HEK293 (cell line): ENCODE measurements at regions not wholly inside any gene's neighbourhood (a gene's known extent, or its start where the extent isn't known, plus 50 kb on each side); places are given as distances from the start of the nearest gene placed in this dataset.

Source experiments
- CTCF ChIA-PET: fragments of 350-600 bp; formaldehyde crosslinking; extraction: SDS; loops from one replicate; lab custom pipeline; 2021; ENCODE audit warnings: antibody characterized with exemption; lab: Yijun Ruan, JAX
- POLR2A ChIA-PET: fragments of 300-600 bp; formaldehyde crosslinking; extraction: SDS; loops from one replicate; lab custom pipeline; 2020; ENCODE audit warnings: antibody characterized with exemption, inconsistent platforms; lab: Yijun Ruan, JAX
- H3K27ac ChIP-seq: fragments of 200-500 bp; sonication (Bioruptor generic); 2 replicates; pipeline ENCODE4 v1.5.1; 2014; ENCODE audit warnings: low read depth, low read length, control low read depth, inconsistent platforms; ENCODE audit errors: extremely low read depth
- H3K36me3 ChIP-seq, 2 experiments: fragments of 200-500 bp in 1 of 2; sonication (Bioruptor generic) in 1 of 2; 1 replicate in 1 of 2; 2 replicates in 1 of 2; pipeline ENCODE4 v1.5.1; 2014 to 2017; ENCODE audit warnings: inconsistent platforms in 2 of 2, low read length in 2 of 2; ENCODE audit not compliant: control insufficient read depth in 2 of 2, insufficient read depth in 1 of 2
- H3K4me1 ChIP-seq: fragments of 200-500 bp; sonication (Bioruptor generic); 2 replicates; pipeline ENCODE4 v1.5.1; 2014; ENCODE audit warnings: mild to moderate bottlenecking, low read length, inconsistent platforms; ENCODE audit not compliant: control insufficient read depth, insufficient read depth
- H3K4me3 ChIP-seq: 2 replicates; pipeline ENCODE4 v1.5.1; 2011; ENCODE audit warnings: low read depth, mild to moderate bottlenecking, control low read depth, low read length, moderate library complexity
- H3K9me3 ChIP-seq: fragments of 200-500 bp; sonication (Bioruptor generic); 2 replicates; pipeline ENCODE4 v1.5.1; 2014; ENCODE audit warnings: low read depth, low read length, inconsistent platforms; ENCODE audit not compliant: control insufficient read depth, insufficient read depth
- FEZF1 ChIP-seq: fragments of 450-650 bp; formaldehyde crosslinking; IDR thresholded peaks from 2 replicates; pipeline ENCODE4 v1.5.1; 2016; ENCODE audit warnings: missing biosample characterization, missing genetic modification characterization
- GFI1B ChIP-seq: fragments of 450-650 bp; formaldehyde crosslinking; IDR thresholded peaks from 2 replicates; pipeline ENCODE4 v1.5.1; 2016; ENCODE audit warnings: missing biosample characterization, missing genetic modification characterization
- PRDM6 ChIP-seq: fragments of 450-650 bp; formaldehyde crosslinking; IDR thresholded peaks from 2 replicates; pipeline ENCODE4 v1.5.1; 2017; ENCODE audit warnings: missing biosample characterization, missing genetic modification characterization
- REST ChIP-seq: fragments of 450-650 bp; formaldehyde crosslinking; IDR thresholded peaks from 2 replicates; pipeline ENCODE4 v1.5.1; 2016; ENCODE audit warnings: missing biosample characterization, missing genetic modification characterization
- TRIM28 ChIP-seq: IDR thresholded peaks from 2 replicates; pipeline ENCODE4 v1.6.1; 2011; ENCODE audit warnings: low read length, control low read depth, borderline replicate concordance
- ZBTB20 ChIP-seq: fragments of 450-650 bp; formaldehyde crosslinking; IDR thresholded peaks from 2 replicates; pipeline ENCODE4 v1.5.1; 2016; ENCODE audit warnings: missing biosample characterization, missing genetic modification characterization
- ZBTB48 ChIP-seq: fragments of 450-650 bp; formaldehyde crosslinking; IDR thresholded peaks from 2 replicates; pipeline ENCODE4 v1.5.1; 2016; ENCODE audit warnings: missing biosample characterization, missing genetic modification characterization
- ZEB2 ChIP-seq: fragments of 450-650 bp; formaldehyde crosslinking; IDR thresholded peaks from 2 replicates; pipeline ENCODE4 v1.5.1; 2016; ENCODE audit warnings: missing biosample characterization, missing genetic modification characterization
- ZNF121 ChIP-seq: fragments of 450-650 bp; formaldehyde crosslinking; IDR thresholded peaks from 2 replicates; pipeline ENCODE4 v1.5.1; 2016; ENCODE audit warnings: missing biosample characterization, missing genetic modification characterization
- ZNF19 ChIP-seq: fragments of 450-650 bp; formaldehyde crosslinking; IDR thresholded peaks from 2 replicates; pipeline ENCODE4; 2016; ENCODE audit warnings: missing biosample characterization, missing genetic modification characterization, low read depth
- ZNF211 ChIP-seq: fragments of 450-650 bp; formaldehyde crosslinking; IDR thresholded peaks from 2 replicates; pipeline ENCODE4 v1.5.1; 2016; ENCODE audit warnings: low read depth, missing biosample characterization, missing genetic modification characterization
- ZNF239 ChIP-seq: fragments of 450-650 bp; formaldehyde crosslinking; IDR thresholded peaks from 2 replicates; pipeline ENCODE4 v1.5.1; 2016; ENCODE audit warnings: missing biosample characterization, missing genetic modification characterization
- ZNF335 ChIP-seq: fragments of 450-650 bp; formaldehyde crosslinking; conservative IDR thresholded peaks from 2 replicates; pipeline ENCODE4 v1.5.1; 2016; ENCODE audit warnings: missing biosample characterization, missing genetic modification characterization
- ZNF354C ChIP-seq: fragments of 450-650 bp; formaldehyde crosslinking; IDR thresholded peaks from 2 replicates; pipeline ENCODE4 v1.5.1; 2016; ENCODE audit warnings: missing biosample characterization, missing genetic modification characterization, low read depth, borderline replicate concordance
- ZNF37A ChIP-seq: fragments of 450-650 bp; IDR thresholded peaks from 2 replicates; pipeline ENCODE4 v1.5.1; 2018; ENCODE audit warnings: missing biosample characterization, missing genetic modification characterization
- ZNF48 ChIP-seq: fragments of 450-650 bp; formaldehyde crosslinking; IDR thresholded peaks from 2 replicates; pipeline ENCODE4 v1.5.1; 2016; ENCODE audit warnings: missing biosample characterization, missing genetic modification characterization
- ZNF518A ChIP-seq: fragments of 450-650 bp; formaldehyde crosslinking; conservative IDR thresholded peaks from 2 replicates; pipeline ENCODE4 v1.5.1; 2016; ENCODE audit warnings: low read depth, missing biosample characterization, missing genetic modification characterization
- ZNF529 ChIP-seq: fragments of 450-650 bp; formaldehyde crosslinking; IDR thresholded peaks from 2 replicates; pipeline ENCODE4 v1.5.1; 2017; ENCODE audit warnings: missing genetic modification characterization, missing biosample characterization; ENCODE audit not compliant: insufficient replicate concordance
- ZNF530 ChIP-seq: fragments of 450-650 bp; formaldehyde crosslinking; IDR thresholded peaks from 2 replicates; pipeline ENCODE4 v1.5.1; 2016; ENCODE audit warnings: low read depth, missing biosample characterization, missing genetic modification characterization
- ZNF549 ChIP-seq: fragments of 450-650 bp; IDR thresholded peaks from 2 replicates; pipeline ENCODE4 v1.5.1; 2018; ENCODE audit warnings: missing biosample characterization, missing genetic modification characterization, mild to moderate bottlenecking, inconsistent platforms, moderate library complexity
- ZNF776 ChIP-seq: fragments of 450-650 bp; formaldehyde crosslinking; IDR thresholded peaks from 2 replicates; pipeline ENCODE4 v1.5.0; 2017; ENCODE audit warnings: missing biosample characterization, missing genetic modification characterization, borderline replicate concordance
- ZNF830 ChIP-seq: fragments of 450-650 bp; IDR thresholded peaks from 2 replicates; pipeline ENCODE4 v1.5.0; 2018; ENCODE audit warnings: missing biosample characterization, missing genetic modification characterization, low read depth, mild to moderate bottlenecking, moderate library complexity
- TF ChIP-seq, protein P1 (sequence below): fragments of 450-650 bp; formaldehyde crosslinking; IDR thresholded peaks from 2 replicates; pipeline ENCODE4 v1.5.1; 2016; ENCODE audit warnings: missing biosample characterization, missing genetic modification characterization, low read depth
- TF ChIP-seq, protein P2 (sequence below): fragments of 450-650 bp; formaldehyde crosslinking; IDR thresholded peaks from 2 replicates; pipeline ENCODE4 v1.5.1; 2016; ENCODE audit warnings: missing biosample characterization, missing genetic modification characterization

DNA sequence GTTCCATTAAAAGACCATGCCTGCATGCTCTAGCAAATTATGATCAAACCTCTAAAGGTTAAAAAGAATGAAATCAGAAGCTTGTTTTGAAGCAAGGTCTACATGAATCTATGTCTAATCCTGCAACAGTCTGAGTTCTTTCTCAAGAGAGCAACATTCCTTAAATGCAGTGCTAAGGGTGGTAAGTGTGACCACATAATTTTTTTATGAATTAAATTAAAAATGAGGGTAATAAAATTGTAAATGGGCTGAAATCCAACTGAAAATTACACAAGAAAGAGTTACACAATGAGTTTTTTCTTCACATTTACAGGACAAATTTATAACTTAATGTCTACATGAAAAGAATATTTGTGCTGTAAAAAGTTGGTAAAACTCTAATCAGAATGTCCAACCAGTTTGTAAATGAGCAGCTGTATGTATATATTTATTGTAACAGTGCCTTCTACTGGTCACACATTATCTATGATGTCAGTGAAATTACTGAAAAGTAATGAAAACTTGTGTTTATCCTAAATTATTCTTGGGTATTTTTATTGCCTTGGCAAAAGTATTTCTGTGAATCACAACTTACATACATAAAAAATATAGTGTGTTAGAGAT lies 336.3 kb upstream of the PITX2 start:
- H3K36me3 ChIP-seq, result no peaks in the 10 kb centered on the region
- POLR2A ChIA-PET, result no interaction called here
- TF ChIP-seq ZNF518A (tag by site-specific recombination) (no peak), ZNF776 (tag by site-specific recombination) (no peak), ZNF830 (tag by site-specific recombination) (no peak), ZNF239 (tag by site-specific recombination) (no peak), ZNF335 (tag by site-specific recombination) (no peak), ZNF121 (tag by site-specific recombination) (no peak), FEZF1 (tag by site-specific recombination) (peak; percentile 56; the same call in 1 of the 2 replicates), REST (tag by site-specific recombination) (no peak), GFI1B (tag by site-specific recombination) (no peak), ZNF48 (tag by site-specific recombination) (no peak), ZNF529 (tag by site-specific recombination) (no peak), ZBTB20 (tag by site-specific recombination) (no peak), ZBTB48 (no peak), ZNF19 (no peak), ZNF549 (tag by site-specific recombination) (no peak), ZNF211 (tag by site-specific recombination) (no peak), PRDM6 (tag by site-specific recombination) (peak; percentile 90), ZNF354C (tag by site-specific recombination) (no peak), ZNF37A (tag by site-specific recombination) (no peak), TRIM28 (no peak), ZEB2 (no peak), ZNF530 (no peak)
- TF ChIP-seq, protein P1, sequence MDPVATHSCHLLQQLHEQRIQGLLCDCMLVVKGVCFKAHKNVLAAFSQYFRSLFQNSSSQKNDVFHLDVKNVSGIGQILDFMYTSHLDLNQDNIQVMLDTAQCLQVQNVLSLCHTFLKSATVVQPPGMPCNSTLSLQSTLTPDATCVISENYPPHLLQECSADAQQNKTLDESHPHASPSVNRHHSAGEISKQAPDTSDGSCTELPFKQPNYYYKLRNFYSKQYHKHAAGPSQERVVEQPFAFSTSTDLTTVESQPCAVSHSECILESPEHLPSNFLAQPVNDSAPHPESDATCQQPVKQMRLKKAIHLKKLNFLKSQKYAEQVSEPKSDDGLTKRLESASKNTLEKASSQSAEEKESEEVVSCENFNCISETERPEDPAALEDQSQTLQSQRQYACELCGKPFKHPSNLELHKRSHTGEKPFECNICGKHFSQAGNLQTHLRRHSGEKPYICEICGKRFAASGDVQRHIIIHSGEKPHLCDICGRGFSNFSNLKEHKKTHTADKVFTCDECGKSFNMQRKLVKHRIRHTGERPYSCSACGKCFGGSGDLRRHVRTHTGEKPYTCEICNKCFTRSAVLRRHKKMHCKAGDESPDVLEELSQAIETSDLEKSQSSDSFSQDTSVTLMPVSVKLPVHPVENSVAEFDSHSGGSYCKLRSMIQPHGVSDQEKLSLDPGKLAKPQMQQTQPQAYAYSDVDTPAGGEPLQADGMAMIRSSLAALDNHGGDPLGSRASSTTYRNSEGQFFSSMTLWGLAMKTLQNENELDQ, result no peak
- TF ChIP-seq, protein P2, sequence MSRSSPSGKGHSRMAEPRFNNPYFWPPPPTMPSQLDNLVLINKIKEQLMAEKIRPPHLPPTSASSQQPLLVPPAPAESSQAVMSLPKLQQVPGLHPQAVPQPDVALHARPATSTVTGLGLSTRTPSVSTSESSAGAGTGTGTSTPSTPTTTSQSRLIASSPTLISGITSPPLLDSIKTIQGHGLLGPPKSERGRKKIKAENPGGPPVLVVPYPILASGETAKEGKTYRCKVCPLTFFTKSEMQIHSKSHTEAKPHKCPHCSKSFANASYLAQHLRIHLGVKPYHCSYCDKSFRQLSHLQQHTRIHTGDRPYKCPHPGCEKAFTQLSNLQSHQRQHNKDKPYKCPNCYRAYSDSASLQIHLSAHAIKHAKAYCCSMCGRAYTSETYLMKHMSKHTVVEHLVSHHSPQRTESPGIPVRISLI (tag by site-specific recombination), result no peak

More for the DNA sequence above, 336.3 kb upstream of the PITX2 start:
- CTCF ChIA-PET, result interaction anchor here (0.5 to 1.7 kb wide), 5 partner anchors 8 to 408 kb away, joined by 3 to 9 read pairs (median 6); no protein-coding TSS in a partner anchor
- Histone ChIP-seq H3K27ac (no peak overlapping the region), H3K9me3 (no peaks in the 10 kb centered on the region), H3K4me1 (peaks cover 15% of the 10 kb centered on the region), H3K4me3 (no peak overlapping the region)
